Skeletal muscle cell (primary cell): ENCODE measurements at regions not wholly inside any gene's neighbourhood (a gene's known extent, or its start where the extent isn't known, plus 50 kb on each side); places are given as distances from the start of the nearest gene placed in this dataset.
"Not testable (repeated sequence)": the region's sequence is repeated elsewhere in the genome, so short reads cannot be mapped to it uniquely, and the experiment has no call there.

ENCODE experiments used
- DNase-seq: peaks from one replicate; pipeline ENCODE4 v3.0.0-alpha.2; 2010; ENCODE audit warnings: low read depth
- H3K4me3 ChIP-seq: 2 replicates; pipeline ENCODE4 v1.5.1; 2011; ENCODE audit warnings: low read depth, mild to moderate bottlenecking, control low read depth, low read length, moderate library complexity

DNA sequence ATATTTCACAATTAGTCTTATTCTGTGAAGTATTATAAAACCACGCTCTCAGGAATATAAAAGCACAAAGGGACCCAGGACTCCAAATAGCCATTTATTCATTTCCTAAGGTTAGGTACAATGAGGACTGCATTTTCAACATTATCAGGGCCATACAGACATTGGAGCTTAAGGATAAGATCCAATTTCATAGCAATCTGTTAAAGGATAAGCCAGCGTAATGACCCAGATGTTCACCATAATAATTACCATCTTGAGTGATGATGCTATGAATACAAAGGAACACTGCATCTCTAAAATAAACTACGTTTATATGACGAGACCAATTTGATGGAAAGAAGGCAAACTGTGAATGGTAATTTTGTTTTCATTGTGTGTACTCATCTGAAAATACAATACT lies 169.6 kb downstream of the USP22 start:
- not testable (repeated sequence) for DNase-seq, H3K4me3 ChIP-seq

DNA sequence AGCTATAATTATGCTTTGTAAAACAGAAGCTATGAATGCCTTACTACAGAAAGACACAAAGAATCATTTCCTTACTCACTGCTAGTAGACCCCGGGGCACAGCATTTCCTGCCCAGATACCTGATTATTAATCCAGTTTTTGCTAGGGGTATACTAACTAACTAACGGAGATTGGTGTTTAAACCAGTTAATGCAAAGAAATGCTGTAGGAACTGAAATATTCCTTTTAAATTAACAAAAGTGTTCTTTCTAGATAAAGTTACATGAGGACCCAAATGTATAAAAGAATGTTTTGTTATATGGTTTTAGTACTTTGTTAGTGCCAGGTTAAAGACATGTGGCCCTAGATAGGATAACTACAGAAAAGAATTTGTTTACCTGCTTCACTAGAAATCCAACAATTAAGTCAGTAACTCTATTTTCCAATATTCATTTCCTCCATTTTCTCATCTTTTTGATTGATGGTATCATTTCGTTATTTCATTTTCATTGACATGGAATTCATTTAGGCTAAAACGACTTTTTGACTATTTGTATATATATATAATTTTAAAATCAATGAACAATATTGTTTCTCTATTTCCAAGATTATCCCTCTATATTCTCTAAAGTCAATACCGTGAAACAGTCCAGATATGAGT lies 169.0 kb downstream of the USP22 start:
- not testable (repeated sequence) for H3K4me3 ChIP-seq, DNase-seq

DNA sequence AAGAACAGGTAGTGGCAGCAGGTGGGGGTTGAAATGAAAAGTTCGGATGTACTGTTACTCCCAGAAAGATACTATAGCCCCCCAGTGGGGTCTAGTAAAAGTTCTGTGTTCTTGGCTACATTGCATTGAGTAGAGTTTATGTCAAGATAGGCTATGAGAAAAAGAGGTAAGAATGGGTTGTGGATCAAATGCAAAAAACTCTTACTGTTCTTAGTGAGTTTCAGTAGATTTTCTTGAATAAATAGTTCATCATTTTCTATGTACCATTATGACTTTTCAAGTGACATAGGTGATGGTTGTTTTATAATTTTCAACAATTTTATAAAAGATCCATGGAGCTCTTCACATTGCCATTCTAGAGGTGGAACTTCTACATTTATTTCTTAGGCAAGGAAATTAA lies 165.4 kb downstream of the USP22 start:
- not testable (repeated sequence) for DNase-seq, H3K4me3 ChIP-seq

DNA sequence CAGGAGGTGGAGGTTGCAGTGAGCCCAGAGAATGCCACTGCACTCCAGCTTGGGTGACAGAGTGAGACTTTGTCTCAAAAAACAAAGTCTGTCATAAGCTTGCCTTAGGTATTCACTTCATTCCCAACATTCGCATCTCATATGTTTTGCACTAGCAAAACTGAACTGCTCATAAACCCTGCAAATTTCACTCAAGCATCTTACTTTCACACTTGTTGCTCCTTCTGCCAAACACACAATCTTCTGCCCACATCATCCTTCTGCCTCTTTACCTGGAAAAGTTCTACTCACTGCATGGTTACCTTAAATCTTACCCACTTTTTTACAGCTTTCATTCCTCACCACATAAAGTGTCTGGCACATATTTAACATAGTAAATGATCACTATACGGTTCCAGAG lies 152.5 kb downstream of the USP22 start:
- H3K4me3 ChIP-seq = no peak overlapping the region
- DNase-seq = no peak

DNA sequence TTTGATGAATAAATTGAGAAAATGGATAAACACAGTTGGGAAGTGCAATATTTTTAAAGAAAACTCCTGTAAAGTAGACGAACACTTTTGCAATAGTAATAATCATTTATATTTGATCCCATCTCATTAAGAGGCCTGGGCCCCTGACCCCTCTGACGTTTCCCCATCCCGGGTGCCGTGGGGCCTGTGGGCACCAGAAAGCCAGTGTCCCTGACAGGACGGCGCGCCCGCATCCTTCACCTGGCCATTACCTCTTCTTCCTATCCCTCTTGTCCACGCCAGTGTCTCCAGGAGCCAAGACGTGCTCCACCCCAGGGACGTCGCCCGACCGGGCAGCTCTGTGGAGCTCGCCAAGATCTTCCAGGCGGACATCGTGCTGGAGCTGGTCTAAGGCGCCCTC lies 147.4 kb downstream of the USP22 start:
- not testable (repeated sequence) for H3K4me3 ChIP-seq, DNase-seq

DNA sequence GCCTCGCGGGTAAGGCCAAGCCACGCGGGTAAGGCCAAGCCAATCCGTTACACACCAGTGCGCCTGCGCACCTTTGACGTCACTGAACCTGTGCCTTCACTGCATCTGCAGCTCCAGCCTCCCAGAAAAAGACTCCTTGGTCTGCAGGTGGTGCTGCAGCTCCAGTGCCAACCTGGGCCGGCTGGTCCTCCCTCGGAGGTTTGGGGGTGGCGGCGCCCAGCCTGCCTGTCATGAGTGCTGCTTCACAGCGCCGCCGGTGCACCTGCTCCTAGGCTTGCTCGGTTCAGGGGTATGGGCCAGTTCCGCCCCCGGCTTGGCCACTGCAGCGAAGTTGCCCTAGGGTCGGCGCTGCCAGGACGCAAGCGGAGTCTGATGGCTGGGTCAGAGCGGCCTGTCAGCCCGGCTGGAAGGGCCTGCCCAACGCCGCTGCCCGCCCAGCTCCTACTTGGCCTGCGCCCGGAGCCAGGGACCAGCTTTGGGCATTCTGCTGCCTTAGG lies 146.6 kb downstream of the USP22 start:
- no peak overlapping the region for H3K4me3 ChIP-seq
- no peak for DNase-seq

DNA sequence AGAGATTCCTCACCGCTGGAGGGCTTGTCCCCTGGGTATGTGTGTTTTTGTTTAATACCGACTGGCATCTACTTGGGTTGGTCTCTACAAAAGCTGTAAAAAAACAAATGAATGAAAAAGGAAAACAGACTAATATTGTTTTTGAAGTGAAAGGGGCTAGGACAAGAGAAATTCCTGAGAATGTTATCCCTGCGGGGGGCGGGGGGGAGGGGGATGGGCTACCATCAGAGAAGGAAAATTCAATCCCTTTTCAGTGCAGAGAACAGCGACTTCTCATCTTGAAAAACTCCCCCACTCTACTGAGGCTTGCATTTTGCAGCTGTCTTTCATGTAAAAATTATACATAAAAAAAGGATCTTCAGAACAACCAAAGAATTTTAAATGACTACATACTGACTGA lies 144.1 kb downstream of the USP22 start:
- not testable (repeated sequence) for DNase-seq, H3K4me3 ChIP-seq

DNA sequence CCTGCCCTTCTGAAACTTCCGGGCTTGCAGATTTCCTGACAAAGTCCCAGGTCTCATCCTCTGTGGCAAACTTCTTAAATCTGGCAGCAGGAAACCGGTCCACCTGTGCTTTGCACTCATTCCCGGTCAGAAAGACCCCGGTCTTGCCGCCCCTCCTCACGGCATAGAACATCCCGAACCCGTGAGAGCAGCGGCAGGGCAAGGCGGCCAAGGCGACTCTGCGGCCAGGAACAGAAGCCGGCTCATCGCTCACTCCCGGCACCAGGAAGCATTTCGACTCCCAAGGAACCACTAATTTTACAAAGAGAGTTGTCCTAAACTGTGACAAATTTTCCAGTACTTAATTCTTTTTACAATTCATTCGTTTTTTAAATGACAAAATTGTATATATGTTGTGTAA lies 140.3 kb downstream of the USP22 start:
- not testable (repeated sequence) for DNase-seq, H3K4me3 ChIP-seq

DNA sequence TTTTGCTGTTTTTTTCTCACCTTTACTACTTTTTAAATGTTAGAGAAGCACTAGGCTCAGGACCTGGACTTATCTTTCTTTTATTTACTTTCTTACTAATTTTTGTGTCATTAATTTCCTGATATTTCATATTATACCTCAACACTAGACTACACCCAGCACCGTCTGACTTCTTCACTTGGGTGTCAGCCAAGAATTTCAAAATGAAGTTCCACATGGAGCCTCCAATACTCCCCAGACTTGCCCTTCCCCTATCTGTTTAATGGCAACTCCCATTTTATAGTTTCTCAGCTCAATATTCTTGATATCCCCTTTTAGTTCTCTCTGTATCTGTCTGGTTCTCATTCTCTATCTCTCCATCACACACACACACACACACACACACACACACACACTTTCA lies 139.3 kb downstream of the USP22 start:
- DNase-seq, H3K4me3 ChIP-seq: not testable (repeated sequence)

DNA sequence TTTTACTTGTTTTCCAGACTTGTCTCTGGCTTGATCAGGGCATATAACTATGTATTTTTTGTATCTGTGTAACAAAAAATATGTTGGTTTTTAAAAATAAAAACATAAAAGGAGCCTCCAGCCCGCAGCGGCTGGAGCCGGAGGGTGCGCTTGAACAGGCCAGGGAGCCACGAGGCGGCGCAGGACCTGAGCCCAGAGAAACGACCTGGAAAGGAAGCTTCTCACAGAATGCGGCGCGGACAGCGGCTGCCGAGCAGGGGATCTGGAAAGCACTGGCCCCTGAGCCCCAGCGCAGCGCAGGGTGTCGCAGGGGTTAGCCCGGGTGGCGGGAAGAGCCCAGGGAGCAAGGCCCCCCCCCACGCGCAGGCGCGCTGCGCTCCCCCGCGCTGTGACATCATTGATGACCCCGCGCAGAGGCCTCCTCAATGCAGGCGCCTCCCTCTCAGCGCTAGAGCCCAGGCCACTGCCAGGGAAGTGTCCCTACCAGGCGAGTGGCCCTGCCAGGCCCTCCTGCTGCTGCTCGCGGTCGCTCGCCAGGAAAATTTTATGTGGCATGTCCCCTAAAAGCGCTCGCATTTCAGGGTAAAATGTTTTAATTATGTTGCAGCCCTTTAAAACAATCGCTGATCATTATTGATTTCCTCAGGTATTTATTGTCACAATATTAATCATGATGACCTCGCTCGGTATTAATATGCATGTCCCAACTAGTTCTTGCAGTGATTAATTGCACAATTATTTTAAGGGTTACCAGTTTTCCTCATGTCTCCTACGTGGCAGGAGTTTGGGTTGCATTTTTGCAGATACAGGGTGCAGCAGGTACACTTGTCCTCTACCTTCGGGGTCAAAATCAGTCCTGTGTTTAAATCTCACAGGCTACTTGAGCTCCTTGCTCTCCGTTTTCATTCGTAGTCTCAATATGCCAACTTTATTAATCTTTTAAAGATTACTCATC lies 134.2 kb downstream of the USP22 start:
- peak overlapping the region; percentile 52 for H3K4me3 ChIP-seq
- peak; percentile 20 for DNase-seq

DNA sequence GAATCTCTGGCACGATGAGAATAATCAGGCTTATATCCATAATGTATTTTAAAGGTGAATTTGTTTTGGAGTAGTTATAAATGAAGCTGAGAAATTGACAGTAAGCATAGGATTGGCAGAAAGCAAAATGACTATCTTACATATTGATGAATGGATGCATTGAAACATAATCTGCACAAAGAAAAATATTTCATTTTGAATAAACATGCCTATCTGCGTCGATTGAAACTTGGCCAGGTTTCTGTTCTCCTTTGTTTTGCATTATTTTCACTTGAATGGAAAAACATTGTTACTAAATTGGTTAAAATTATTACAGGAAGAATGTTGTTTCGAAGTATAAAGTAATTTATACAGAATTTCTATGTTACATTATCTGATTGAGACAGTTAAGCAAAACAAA lies 128.2 kb downstream of the USP22 start:
- H3K4me3 ChIP-seq = no peak overlapping the region

DNA sequence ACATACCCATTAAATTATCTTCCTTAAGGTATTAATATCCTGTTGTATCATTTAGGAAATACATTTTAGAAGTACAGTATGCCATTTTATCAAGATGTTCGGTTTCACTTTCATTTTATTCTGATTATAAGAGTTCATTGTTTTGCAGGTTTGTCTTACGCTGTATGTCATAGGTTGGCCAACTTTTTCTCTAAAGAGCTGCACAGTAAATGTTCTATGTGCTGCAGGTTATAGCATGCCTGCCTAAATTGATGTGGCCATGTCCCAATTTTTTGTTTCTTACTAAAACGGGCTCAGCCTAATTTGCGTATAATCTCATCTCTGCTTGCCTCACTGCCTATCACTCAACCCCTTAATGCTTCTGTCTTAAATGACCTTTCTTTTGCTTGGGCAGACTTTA lies 126.4 kb downstream of the USP22 start:
- no peak overlapping the region for H3K4me3 ChIP-seq
- no peak for DNase-seq

More for the DNA sequence above, 128.2 kb downstream of the USP22 start:
- no peak for DNase-seq

DNA sequence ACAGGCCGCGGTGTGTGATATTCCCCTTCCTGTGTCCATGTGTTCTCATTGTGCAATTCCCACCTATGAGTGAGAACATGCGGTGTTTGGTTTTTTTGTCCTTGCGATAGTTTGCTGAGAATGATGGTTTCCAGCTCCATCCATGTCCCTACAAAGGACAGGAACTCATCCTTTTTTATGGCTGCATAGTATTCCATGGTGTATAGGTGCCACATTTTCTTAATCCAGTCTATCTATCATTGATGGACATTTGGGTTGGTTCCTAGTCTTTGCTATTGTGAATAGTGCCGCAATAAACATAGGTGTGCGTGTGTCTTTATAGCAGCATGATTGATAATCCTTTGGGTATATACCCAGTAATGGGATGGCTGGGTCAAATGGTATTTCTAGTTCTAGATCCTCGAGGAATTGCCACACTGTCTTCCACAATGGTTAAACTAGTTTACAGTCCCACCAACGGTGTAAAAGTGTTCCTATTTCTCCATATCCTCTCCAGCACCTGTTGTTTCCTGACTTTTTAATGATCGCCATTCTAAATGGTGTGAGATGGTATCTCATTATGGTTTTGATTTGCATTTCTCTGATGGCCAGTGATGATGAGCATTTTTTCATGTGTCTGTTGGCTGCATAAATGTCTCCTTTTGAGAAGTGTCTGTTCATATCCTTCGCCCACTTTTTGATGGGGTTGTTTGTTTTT lies 125.1 kb downstream of the USP22 start:
- not testable (repeated sequence) for H3K4me3 ChIP-seq, DNase-seq

DNA sequence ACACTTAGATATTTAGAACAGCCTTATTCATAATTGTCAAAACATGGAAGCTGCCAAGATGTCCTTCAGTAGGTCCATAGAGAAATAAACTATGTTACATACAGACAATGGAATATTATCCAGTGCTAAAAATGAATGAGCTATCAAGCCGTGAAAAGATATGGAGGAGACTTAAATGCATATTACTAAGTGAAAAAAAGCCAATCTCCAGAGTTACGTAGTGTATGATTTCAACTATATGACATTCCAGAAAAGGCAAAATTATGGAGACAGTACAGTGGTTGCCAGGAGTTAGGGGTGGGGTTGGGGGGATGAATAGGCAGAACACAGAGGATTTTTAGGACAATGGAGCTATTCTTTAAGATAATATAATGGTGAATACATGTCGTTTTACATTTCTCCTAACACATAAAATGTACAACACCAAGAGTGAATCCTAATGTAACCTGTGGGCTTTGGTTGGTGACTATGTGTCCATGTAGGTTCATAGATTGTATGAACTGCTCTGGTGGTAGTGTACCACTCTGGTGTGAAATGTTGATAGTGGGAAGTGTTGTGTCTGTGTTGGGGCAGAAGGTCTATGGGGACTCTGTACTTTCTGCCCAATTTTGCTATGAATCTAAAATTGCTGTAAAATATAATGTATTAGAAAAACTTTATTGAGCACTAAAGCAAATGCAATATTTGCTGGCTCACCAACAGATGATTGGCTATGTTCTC lies 122.6 kb downstream of the USP22 start:
- no peak overlapping the region for H3K4me3 ChIP-seq
- no peak for DNase-seq

DNA sequence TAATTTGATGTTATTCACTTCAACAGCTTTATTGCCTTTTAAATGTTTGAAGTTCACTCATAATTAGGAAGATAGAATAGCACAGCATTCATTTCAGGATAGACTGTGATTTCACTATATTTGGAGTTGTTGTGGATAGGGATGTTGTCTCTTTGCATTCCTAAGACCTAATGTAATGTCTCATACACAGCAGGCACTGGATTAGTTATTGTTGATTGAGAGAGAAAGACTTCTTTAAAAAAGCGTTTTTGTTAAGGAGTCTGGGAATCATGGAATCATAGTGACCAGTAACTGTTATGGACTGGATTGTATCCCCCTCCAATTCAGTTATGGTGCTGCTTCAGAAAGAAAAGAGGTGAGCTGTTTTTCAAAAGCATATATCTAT lies 122.0 kb downstream of the USP22 start:
- no peak overlapping the region for H3K4me3 ChIP-seq
- DNase-seq = no peak

DNA sequence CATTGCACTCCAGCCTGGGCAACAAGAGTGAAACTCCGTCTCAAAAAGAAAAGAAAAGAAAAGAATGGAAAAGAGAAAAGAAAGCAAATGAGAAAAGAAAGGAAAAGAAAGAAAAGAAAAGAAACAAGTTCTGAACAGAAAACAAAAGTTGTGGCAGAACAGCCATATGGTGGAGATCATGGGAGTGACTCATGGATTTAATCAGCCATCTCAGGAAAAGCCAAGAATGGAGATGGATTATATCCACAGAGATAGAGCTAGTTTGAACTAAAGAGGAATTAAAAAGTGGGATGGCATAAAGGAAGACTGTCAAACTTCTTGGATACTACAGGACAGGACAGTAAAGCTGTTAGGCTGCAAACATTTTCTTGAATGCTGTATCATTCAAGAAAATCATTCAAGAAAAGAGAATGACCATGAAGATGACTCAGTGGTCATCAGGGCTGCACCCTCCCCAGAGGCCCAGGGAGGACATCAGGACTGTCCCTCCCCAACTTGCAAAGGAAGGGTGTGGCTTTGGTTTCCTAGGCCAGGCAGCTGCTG lies 120.6 kb downstream of the USP22 start:
- H3K4me3 ChIP-seq = no peak overlapping the region
- DNase-seq = no peak

DNA sequence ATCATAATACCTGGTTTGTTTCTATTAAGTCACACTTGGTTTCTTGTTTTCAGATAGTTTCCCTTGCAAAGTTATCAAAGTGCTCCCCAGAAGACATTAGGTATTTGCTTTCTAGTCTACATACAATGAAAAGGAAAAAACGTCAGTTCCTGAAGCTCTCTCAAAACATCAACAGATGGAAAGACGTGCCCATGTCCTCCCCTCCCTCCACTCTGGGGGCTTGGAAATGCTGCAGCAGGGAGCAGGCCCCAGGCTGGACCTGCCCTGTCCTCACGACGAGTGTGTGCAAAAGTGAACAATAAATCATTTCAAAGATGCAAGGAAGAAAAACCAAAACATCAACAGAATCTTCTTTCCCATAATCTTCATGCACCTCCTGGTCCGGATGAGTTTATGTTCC lies 118.5 kb downstream of the USP22 start:
- H3K4me3 ChIP-seq = no peak overlapping the region
- DNase-seq = no peak

DNA sequence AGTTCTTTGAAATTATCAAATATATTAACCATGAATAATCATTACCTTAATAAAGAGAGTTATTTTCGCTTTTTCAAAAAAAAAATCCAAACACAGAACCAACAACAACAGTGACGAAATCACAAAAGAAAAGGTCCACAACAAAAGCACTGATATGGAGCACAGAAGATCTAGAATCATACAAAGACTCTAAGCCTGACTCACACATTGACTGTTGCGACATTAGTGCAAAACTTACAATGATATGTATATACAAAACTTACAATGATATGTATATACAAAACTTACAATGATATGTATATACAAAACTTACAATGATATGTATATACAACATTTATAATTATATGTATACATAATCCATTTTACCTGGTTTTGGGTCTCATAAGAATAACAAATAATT lies 117.7 kb downstream of the USP22 start:
- peak; percentile 15 for DNase-seq
- H3K4me3 ChIP-seq = no peak overlapping the region

DNA sequence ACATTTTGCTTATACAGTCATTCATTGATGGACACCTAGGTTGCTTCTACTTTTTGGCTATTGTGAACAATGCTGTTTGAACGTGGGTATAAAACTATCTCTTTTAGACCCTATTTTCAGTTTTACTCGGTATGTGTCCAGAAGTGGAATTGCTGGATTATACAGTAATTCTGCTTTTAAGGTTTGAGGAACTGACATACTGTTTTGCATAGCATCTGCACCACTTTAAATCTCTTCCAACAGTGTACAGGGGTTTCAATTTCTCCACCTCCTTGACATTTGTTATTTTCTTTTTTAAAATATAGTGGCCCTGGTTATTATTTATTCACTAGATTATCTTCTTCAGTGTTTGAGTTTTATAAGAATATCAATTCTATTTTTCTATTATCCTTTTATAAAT lies 116.9 kb downstream of the USP22 start:
- H3K4me3 ChIP-seq = no peak overlapping the region
- no peak for DNase-seq
